Smooth muscle cell (in vitro differentiated cells): ENCODE measurements at regions not wholly inside any gene's neighbourhood (a gene's known extent, or its start where the extent isn't known, plus 50 kb on each side); places are given as distances from the start of the nearest gene placed in this dataset.

Experiments
- DNase-seq: peaks from one replicate; lab custom pipeline; 2025; ENCODE audit not compliant: unreplicated experiment; lab: John Stamatoyannopoulos, UW
- H2AFZ ChIP-seq: fragments of 200-600 bp; sonication (generic); 2 replicates; pipeline ENCODE4 v1.6.0; 2016; ENCODE audit warnings: antibody characterized with exemption, low read depth, mild to moderate bottlenecking
- H3F3A ChIP-seq: fragments of 200-600 bp; sonication (generic); 2 replicates; pipeline ENCODE4 v1.6.0; 2017; ENCODE audit warnings: antibody characterized with exemption, low read depth
- H3K27ac ChIP-seq: fragments of 200-600 bp; sonication (generic); 2 replicates; pipeline ENCODE4 v1.5.1; 2016; ENCODE audit warnings: low read depth, mild to moderate bottlenecking
- H3K27me3 ChIP-seq: fragments of 200-600 bp; sonication (generic); 2 replicates; pipeline ENCODE4 v1.6.1; 2016; ENCODE audit warnings: low read depth, mild to moderate bottlenecking
- H3K36me3 ChIP-seq: fragments of 200-600 bp; sonication (generic); 2 replicates; pipeline ENCODE4 v1.5.1; 2016; ENCODE audit warnings: low read depth
- H3K4me1 ChIP-seq: fragments of 200-600 bp; sonication (generic); 2 replicates; pipeline ENCODE4 v1.5.1; 2016; ENCODE audit warnings: low read depth
- H3K4me2 ChIP-seq: fragments of 200-600 bp; sonication (generic); 2 replicates; pipeline ENCODE4 v1.6.0; 2016; ENCODE audit warnings: mild to moderate bottlenecking
- H3K4me3 ChIP-seq: fragments of 200-600 bp; sonication (generic); 2 replicates; pipeline ENCODE4 v1.5.1; 2016; ENCODE audit warnings: mild to moderate bottlenecking
- H3K79me2 ChIP-seq: fragments of 200-600 bp; sonication (generic); 2 replicates; pipeline ENCODE4 v1.6.0; 2016; ENCODE audit warnings: low read depth, mild to moderate bottlenecking
- H3K9ac ChIP-seq: fragments of 200-600 bp; sonication (generic); 2 replicates; pipeline ENCODE4 v1.6.0; 2016; ENCODE audit warnings: low read depth
- H3K9me3 ChIP-seq: fragments of 200-600 bp; sonication (generic); replicated peaks from 2 replicates; pipeline ENCODE4 v1.5.1; 2016; ENCODE audit warnings: low read depth
- H4K20me1 ChIP-seq: fragments of 200-600 bp; sonication (generic); 2 replicates; pipeline ENCODE4 v1.6.0; 2016; ENCODE audit warnings: low read depth
- WGBS: methylation state at CpG from one replicate; pipeline ENCODE4 v1.1.7; 2016; ENCODE audit warnings: low lambda C conversion rate; 5-methylcytosine and 5-hydroxymethylcytosine counted together
- TF ChIP-seq, protein P1 (sequence below): fragments of 200-600 bp; sonication (generic); IDR thresholded peaks from 2 replicates; pipeline ENCODE4 v1.5.1; 2017; ENCODE audit warnings: borderline replicate concordance, mild to moderate bottlenecking, antibody characterized with exemption; ENCODE audit not compliant: insufficient read depth, poor library complexity, severe bottlenecking

DNA sequence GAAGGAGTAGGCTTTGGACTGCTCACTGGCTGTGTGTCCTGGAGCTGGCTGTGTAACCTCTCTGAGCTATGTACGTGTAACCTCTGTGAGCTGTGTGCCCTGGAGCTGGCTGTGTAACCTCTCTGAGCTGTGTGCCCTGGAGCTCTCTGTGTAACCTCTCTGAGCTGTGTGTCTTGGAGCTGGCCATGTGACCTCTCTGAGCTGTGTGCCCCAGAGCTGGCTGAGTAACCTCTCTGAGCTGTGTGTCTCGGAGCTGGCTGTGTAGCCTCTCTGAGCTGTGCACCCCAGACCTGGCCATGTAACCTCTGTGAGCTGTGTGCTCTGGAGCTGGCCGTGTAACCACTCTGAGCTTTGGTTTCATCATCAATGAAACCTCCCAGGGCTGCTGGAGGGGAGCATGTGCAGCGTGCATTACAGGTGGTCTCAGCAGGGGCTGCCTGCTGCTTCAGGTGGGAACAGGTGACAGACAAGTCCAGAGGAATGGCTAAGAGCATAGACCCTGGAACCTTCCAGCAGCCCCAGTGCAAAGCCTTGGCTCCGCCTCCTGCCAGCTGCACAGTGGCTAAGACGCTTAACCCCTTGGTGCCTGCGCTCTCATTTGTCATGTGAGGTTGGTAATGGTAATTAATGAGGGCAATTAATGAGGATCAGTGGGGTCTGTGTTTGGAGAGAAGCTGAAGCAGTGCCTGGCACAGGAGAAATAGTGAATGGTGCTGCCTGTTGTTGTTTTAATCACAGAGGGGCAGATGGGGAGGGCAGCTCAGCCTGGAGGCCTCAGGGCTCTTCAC is 86.7 kb downstream of the KATNIP start:
- no peak overlapping the region for H3K27ac ChIP-seq
- no peak overlapping the region for H3K9ac ChIP-seq
- H3F3A ChIP-seq = no peaks in the 10 kb centered on the region
- no peaks in the 10 kb centered on the region for H3K9me3 ChIP-seq
- TF ChIP-seq, protein P1, sequence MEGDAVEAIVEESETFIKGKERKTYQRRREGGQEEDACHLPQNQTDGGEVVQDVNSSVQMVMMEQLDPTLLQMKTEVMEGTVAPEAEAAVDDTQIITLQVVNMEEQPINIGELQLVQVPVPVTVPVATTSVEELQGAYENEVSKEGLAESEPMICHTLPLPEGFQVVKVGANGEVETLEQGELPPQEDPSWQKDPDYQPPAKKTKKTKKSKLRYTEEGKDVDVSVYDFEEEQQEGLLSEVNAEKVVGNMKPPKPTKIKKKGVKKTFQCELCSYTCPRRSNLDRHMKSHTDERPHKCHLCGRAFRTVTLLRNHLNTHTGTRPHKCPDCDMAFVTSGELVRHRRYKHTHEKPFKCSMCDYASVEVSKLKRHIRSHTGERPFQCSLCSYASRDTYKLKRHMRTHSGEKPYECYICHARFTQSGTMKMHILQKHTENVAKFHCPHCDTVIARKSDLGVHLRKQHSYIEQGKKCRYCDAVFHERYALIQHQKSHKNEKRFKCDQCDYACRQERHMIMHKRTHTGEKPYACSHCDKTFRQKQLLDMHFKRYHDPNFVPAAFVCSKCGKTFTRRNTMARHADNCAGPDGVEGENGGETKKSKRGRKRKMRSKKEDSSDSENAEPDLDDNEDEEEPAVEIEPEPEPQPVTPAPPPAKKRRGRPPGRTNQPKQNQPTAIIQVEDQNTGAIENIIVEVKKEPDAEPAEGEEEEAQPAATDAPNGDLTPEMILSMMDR = no peak
- 81% methylated on average over 7 of the region's 7 CpGs for WGBS
- DNase-seq = no peak
- H4K20me1 ChIP-seq = peaks cover 5% of the 10 kb centered on the region
- H2AFZ ChIP-seq = no peak overlapping the region
- H3K4me3 ChIP-seq = no peak overlapping the region
- H3K27me3 ChIP-seq = no peaks in the 10 kb centered on the region
- H3K36me3 ChIP-seq = no peaks in the 10 kb centered on the region
- no peaks in the 10 kb centered on the region for H3K79me2 ChIP-seq
- H3K4me2 ChIP-seq = no peak overlapping the region
- H3K4me1 ChIP-seq = no peaks in the 10 kb centered on the region

DNA sequence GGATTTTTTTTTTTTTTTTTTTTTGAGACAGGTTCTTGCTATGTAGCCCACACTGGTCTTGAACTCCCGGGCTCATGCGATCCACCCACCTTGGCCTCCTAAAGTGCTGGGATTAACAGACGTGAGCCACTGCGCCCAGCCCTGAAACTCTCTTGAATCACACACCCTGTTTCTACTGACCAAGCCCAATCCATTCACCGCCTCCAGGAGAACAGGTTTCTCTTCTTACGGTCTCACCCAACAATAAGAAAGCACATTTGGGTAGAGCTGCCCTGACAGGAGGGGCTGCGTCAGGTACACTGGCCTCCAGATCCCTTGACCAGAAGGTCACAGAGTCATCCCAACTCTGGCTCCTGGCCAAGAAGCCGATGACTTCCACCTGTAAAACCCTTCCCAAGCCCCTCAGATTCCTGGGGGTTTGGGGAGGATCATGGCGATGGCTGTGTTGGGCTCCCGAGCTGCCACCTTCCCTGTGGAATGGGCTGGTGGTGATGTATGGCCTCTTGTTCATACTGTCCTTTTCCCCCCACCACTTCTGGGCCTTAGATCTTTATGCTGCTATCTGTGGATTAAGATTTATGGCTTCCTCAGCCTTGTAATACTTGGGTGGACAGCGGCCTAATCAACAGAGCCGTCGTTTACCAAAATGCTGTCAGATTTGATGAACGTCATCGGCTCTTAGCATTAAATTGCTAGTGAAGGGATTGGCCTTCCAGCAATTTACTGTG is 89.1 kb downstream of the KATNIP start:
- TF ChIP-seq, protein P1 = no peak
- Histone ChIP-seq H3K4me3 (no peak overlapping the region), H3K27ac (no peak overlapping the region), H3K4me2 (no peak overlapping the region), H3K36me3 (no peaks in the 10 kb centered on the region), H2AFZ (no peak overlapping the region), H3K9ac (no peak overlapping the region), H3K79me2 (no peaks in the 10 kb centered on the region), H3K4me1 (no peaks in the 10 kb centered on the region), H3K27me3 (no peaks in the 10 kb centered on the region), H3F3A (no peaks in the 10 kb centered on the region), H3K9me3 (no peaks in the 10 kb centered on the region), H4K20me1 (peaks cover 5% of the 10 kb centered on the region)
- no peak for DNase-seq
- 60% methylated on average over 15 of the region's 15 CpGs for WGBS

DNA sequence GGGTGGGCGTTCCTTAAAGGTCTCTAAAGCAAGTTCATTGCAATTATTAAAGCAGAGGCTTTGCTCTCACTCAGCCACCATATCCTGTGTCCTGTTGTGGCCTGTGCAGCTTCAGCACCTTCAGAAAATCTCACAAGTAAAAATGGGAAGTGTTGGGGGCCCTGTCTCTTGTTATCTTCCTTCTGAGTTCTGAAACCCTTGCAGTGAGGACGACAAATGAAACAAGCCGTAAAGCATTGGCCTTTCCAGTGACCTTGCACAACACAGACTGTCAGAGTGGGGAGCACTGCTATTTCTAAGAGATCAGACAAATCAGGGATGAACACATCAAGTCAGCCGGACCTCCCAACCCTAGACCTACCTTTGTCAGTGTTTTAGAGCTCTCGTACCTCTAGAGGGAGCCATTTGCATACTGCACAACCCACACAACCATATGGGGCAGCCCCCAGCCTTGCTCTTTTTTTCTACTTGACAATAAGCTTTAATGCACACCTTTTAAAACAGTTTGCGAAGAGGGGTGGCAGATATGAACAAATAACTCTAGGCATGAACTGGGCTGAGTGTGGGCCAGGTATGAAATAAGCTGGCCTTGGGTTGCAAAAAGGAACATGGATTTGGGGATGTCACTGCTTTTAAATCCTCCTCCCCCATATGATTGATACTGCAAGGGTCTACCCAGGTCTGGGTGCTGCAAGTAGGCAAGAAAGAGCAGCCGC is 89.8 kb downstream of the KATNIP start:
- Histone ChIP-seq H3K9me3 (no peaks in the 10 kb centered on the region), H3F3A (no peaks in the 10 kb centered on the region), H3K4me2 (no peak overlapping the region), H3K36me3 (no peaks in the 10 kb centered on the region), H3K4me1 (no peaks in the 10 kb centered on the region), H3K27ac (no peak overlapping the region), H3K27me3 (no peaks in the 10 kb centered on the region), H4K20me1 (peaks cover 5% of the 10 kb centered on the region), H3K9ac (no peak overlapping the region), H3K79me2 (no peaks in the 10 kb centered on the region), H3K4me3 (no peak overlapping the region), H2AFZ (no peak overlapping the region)
- TF ChIP-seq, protein P1 = peak; percentile 67
- no peak for DNase-seq
- WGBS = 37% methylated on average over 7 of the region's 7 CpGs
